ENCODE measurements at regions not wholly inside any gene's neighbourhood (a gene's known extent, or its start where the extent isn't known, plus 50 kb on each side); places are given as distances from the start of the nearest gene placed in this dataset.

DNA sequence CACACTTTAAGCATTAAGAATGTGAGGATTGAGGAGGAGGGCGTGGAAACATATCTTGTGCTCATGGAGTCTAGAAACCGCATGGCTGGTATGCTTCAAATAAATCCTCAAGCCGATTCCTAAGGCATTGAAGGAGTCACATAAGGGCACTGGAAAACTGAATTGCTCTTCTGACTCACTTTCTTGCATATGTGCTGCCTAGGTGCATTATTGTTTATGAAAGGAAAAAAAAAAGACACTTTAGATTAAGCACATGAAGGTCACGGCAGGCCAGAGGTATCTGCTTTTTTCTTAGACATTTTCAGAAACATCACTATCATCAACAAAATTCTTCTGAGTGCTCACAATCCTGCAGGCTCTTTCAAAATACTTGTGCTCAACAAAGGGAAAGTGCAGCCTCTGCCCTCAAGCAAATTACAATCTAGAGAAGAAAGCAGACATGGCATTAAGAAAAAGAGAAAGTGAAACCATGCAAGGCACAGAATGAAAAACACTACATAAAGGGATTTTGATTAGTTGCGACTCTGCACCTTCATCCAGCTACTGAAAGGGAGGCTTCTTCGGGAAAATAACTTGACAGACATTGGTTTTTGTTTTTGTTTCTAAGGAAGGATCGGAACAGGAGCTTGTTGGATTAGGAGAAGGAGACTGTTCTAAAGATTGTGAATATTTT is 2117.6 kb downstream of the MAT2B start (continued):
- TF ChIP-seq, protein P1, sequence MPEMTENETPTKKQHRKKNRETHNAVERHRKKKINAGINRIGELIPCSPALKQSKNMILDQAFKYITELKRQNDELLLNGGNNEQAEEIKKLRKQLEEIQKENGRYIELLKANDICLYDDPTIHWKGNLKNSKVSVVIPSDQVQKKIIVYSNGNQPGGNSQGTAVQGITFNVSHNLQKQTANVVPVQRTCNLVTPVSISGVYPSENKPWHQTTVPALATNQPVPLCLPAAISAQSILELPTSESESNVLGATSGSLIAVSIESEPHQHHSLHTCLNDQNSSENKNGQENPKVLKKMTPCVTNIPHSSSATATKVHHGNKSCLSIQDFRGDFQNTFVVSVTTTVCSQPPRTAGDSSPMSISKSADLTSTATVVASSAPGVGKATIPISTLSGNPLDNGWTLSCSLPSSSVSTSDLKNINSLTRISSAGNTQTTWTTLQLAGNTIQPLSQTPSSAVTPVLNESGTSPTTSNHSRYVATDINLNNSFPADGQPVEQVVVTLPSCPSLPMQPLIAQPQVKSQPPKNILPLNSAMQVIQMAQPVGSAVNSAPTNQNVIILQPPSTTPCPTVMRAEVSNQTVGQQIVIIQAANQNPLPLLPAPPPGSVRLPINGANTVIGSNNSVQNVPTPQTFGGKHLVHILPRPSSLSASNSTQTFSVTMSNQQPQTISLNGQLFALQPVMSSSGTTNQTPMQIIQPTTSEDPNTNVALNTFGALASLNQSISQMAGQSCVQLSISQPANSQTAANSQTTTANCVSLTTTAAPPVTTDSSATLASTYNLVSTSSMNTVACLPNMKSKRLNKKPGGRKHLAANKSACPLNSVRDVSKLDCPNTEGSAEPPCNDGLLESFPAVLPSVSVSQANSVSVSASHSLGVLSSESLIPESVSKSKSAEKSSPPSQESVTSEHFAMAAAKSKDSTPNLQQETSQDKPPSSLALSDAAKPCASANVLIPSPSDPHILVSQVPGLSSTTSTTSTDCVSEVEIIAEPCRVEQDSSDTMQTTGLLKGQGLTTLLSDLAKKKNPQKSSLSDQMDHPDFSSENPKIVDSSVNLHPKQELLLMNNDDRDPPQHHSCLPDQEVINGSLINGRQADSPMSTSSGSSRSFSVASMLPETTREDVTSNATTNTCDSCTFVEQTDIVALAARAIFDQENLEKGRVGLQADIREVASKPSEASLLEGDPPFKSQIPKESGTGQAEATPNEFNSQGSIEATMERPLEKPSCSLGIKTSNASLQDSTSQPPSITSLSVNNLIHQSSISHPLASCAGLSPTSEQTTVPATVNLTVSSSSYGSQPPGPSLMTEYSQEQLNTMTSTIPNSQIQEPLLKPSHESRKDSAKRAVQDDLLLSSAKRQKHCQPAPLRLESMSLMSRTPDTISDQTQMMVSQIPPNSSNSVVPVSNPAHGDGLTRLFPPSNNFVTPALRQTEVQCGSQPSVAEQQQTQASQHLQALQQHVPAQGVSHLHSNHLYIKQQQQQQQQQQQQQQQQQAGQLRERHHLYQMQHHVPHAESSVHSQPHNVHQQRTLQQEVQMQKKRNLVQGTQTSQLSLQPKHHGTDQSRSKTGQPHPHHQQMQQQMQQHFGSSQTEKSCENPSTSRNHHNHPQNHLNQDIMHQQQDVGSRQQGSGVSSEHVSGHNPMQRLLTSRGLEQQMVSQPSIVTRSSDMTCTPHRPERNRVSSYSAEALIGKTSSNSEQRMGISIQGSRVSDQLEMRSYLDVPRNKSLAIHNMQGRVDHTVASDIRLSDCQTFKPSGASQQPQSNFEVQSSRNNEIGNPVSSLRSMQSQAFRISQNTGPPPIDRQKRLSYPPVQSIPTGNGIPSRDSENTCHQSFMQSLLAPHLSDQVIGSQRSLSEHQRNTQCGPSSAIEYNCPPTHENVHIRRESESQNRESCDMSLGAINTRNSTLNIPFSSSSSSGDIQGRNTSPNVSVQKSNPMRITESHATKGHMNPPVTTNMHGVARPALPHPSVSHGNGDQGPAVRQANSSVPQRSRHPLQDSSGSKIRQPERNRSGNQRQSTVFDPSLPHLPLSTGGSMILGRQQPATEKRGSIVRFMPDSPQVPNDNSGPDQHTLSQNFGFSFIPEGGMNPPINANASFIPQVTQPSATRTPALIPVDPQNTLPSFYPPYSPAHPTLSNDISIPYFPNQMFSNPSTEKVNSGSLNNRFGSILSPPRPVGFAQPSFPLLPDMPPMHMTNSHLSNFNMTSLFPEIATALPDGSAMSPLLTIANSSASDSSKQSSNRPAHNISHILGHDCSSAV (CRISPR knock-in tag; IDR thresholded peaks at IDR 0.05; ENCODE audit: borderline replicate concordance), result no peak

DNA sequence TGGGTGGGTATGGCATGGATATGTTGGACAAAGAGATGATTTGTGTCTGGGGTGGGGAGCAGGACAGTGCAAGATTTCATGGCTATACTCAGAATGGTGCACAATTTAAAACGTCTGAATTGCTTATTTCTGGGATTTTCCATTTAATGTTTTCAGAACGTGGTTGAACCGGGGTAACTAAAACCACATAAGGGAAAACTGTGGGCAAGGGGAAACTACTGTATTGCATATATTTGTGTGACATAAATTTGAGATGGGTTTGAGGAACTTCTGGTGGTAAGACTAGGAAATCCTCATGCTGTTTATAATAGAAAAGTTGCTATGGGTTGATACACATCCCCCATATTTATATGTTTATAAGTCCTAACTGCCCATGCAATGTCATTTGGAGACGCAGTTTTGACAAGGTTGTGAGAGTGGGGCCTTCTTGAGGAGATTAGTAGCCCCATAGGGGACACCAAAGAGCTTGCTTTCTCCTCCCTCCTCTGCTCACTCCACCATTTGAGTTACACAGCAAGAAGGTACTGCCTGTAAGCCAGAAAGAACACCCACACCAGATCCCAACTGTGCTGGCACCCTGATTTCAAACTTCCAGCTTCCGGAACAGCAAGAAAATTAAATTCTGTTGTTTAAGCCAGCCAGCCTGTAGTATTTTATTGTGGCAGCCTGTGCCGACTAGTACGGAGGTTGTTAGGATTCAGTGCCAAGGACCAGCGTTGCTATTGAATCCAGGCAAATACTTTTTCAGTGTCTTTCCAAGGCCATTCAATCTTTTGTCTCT is 2118.9 kb downstream of the MAT2B start:
- H3K9ac ChIP-seq (ENCODE audit: insufficient read depth, low read depth, low read length), result no peak overlapping the region
- H3K79me2 ChIP-seq (ENCODE audit: insufficient read depth, low read length), result no peaks in the 10 kb centered on the region
- POLR2A ChIA-PET, result no interaction called here
- FAIRE-seq (no peak), DNase-seq (ENCODE audit: low spot score) (no peak), ATAC-seq (no peak)
- in situ Hi-C loops (cut with HindIII; ENCODE audit: extremely low pct_ligation_motif_present, low pct_unique_long_range_greater_than_20kb) (no loop called here), intact Hi-C loops (cut with micrococcal nuclease; ENCODE audit: unreplicated experiment) (no loop called here)
- H3K27ac ChIP-seq (ENCODE audit: extremely low read length, insufficient read depth, low read length), result no peak overlapping the region
- no TSS peak for BruUV-seq (replicated peaks)
- no peak overlapping the region for H3K4me3 ChIP-seq (replicated peaks in 1 of 3; ENCODE audit: insufficient read depth in 1 of 3, low read depth in 2 of 3, low read length in 3 of 3)
- H3K9me3 ChIP-seq (ENCODE audit: low read length), result peaks cover 46% of the 10 kb centered on the region
- H3K36me3 ChIP-seq (replicated peaks in 1 of 2; ENCODE audit: control insufficient read depth in 1 of 2, insufficient read depth in 2 of 2, low read length in 2 of 2), result no peaks in the 10 kb centered on the region
- H3K27me3 ChIP-seq (ENCODE audit: control insufficient read depth in 1 of 2, insufficient read depth in 2 of 2, low read length in 2 of 2), result no peaks in the 10 kb centered on the region
- CTCF ChIA-PET (ENCODE audit: low intra/inter-chr PET ratio, low total read pairs), result no interaction called here
- peaks cover 14% of the 10 kb centered on the region for H3K4me1 ChIP-seq (ENCODE audit: insufficient read depth, low read length)
- no peaks in the 10 kb centered on the region for H4K20me1 ChIP-seq (ENCODE audit: insufficient read depth, low read length)
- WGBS (ENCODE audit: low lambda C conversion rate), result 54% methylated on average over 8 of the region's 8 CpGs
- no peak overlapping the region for H2AFZ ChIP-seq (ENCODE audit: low read length)
- no peak overlapping the region for H3K4me2 ChIP-seq (ENCODE audit: low read depth, low read length)
- TF ChIP-seq, protein P2, sequence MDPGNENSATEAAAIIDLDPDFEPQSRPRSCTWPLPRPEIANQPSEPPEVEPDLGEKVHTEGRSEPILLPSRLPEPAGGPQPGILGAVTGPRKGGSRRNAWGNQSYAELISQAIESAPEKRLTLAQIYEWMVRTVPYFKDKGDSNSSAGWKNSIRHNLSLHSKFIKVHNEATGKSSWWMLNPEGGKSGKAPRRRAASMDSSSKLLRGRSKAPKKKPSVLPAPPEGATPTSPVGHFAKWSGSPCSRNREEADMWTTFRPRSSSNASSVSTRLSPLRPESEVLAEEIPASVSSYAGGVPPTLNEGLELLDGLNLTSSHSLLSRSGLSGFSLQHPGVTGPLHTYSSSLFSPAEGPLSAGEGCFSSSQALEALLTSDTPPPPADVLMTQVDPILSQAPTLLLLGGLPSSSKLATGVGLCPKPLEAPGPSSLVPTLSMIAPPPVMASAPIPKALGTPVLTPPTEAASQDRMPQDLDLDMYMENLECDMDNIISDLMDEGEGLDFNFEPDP (CRISPR knock-in tag; conservative IDR thresholded peaks at IDR 0.05), result no peak
- no peak for TF ChIP-seq PAF1 (CRISPR knock-in tag; IDR thresholded peaks at IDR 0.05)
- no peak for TF ChIP-seq ZNF383 (CRISPR knock-in tag; IDR thresholded peaks at IDR 0.05; ENCODE audit: borderline replicate concordance)
- no peak for TF ChIP-seq ZNF44 (CRISPR knock-in tag; IDR thresholded peaks at IDR 0.05)
- TF ChIP-seq NCOA5 (CRISPR knock-in tag; IDR thresholded peaks at IDR 0.05), result no peak
- TF ChIP-seq BRD4 (CRISPR knock-in tag; IDR thresholded peaks at IDR 0.05), result no peak
- no peak for TF ChIP-seq FOXA1 (IDR thresholded peaks at IDR 0.05)
- TF ChIP-seq FOXA1 (CRISPR knock-in tag; IDR thresholded peaks at IDR 0.05), result no peak
